Gastroesophageal sphincter (tissue), 3 donors: ENCODE measurements at regions not wholly inside any gene's neighbourhood (a gene's known extent, or its start where the extent isn't known, plus 50 kb on each side); places are given as distances from the start of the nearest gene placed in this dataset.

Experiments used
- CTCF ChIP-seq, 4 experiments: fragments of 200-600 bp in 2 of 4; fragments of 450-650 bp in 2 of 4; sonication (generic) in 1 of 4; IDR thresholded peaks; one replicate each; pipeline ENCODE4 v1.5.1; 2017 to 2019; ENCODE audit warnings: antibody characterized with exemption in 4 of 4, mild to moderate bottlenecking in 2 of 4, moderate library complexity in 2 of 4
- POLR2A ChIP-seq, 2 donors: fragments of 450-650 bp; IDR thresholded peaks; one replicate each; pipeline ENCODE4 v1.6.1; 2017; ENCODE audit warnings: antibody characterized with exemption in 2 of 2, mild to moderate bottlenecking in 2 of 2, moderate library complexity in 1 of 2

- TF ChIP-seq POLR2A (IDR thresholded peaks at IDR 0.05) (no peak), CTCF (IDR thresholded peaks at IDR 0.05) (no peak)
Observed at GRCh38 chr15:31522028-31522427, 195.4 kb downstream of the KLF13 start.
